K562 (cell line): ENCODE measurements at regions not wholly inside any gene's neighbourhood (a gene's known extent, or its start where the extent isn't known, plus 50 kb on each side); places are given as distances from the start of the nearest gene placed in this dataset.
A peak's percentile ranks its signal among the peaks of the same experiment; 100 is the strongest.

Experiments used
- ATAC-seq: fragments of 200-7000 bp; cut with Tn5 transposase; 3 replicates; pipeline ENCODE4 v1.9.1; 2020; ENCODE audit warnings: moderate library complexity
- BruUV-seq: library from RNA; stranded (reverse); fragments of 400-500 nt; replicated peaks from 2 replicates; lab custom pipeline; 2021; lab: Mats Ljungman, UMichigan
- CTCF ChIA-PET: fragments of 300-600 bp; formaldehyde crosslinking; extraction: SDS; loops from one replicate; lab custom pipeline; 2021; ENCODE audit warnings: low intra/inter-chr PET ratio; lab: Yijun Ruan, JAX
- POLR2A ChIA-PET: fragments of 300-600, 350-650 bp; sonication (Branson Sonifier 250); formaldehyde crosslinking; extraction: SDS; loops from one replicate; lab custom pipeline; 2021; ENCODE audit warnings: antibody characterized with exemption, inconsistent platforms; lab: Yijun Ruan, JAX
- DNase-seq, 4 experiments: peaks; one replicate each; pipeline versions ENCODE4 v3.0.0 to v3.0.0-alpha.2; 2011 to 2018; ENCODE audit warnings: low spot score in 3 of 4, mixed read lengths in 3 of 4; ENCODE audit errors: extremely low read depth in 1 of 4
- FAIRE-seq: peaks from 2 replicates; lab custom pipeline; 2011; peaks lifted over from hg19 to GRCh38; lab: Jason Lieb, UNC
- H2AFZ ChIP-seq: 2 replicates; pipeline ENCODE4 v1.6.0; 2011; ENCODE audit warnings: low read depth, low read length, control low read depth, inconsistent platforms
- H3K27ac ChIP-seq: fragments of 200-600 bp; 3 replicates; pipeline ENCODE4 v1.8.0; 2011; ENCODE audit warnings: low read depth, mild to moderate bottlenecking, control low read depth, inconsistent platforms, low read length, moderate library complexity, mixed read lengths; ENCODE audit errors: extremely low read depth
- H3K27me3 ChIP-seq, 2 experiments: fragments of 300-600 bp in 1 of 2; 2 replicates in 1 of 2; 3 replicates in 1 of 2; pipeline versions ENCODE4 v1.6.0 to v1.8.0; 2011; ENCODE audit warnings: inconsistent platforms in 2 of 2, low read length in 2 of 2, mild to moderate bottlenecking in 1 of 2, mixed read lengths in 1 of 2, moderate library complexity in 1 of 2; ENCODE audit not compliant: control insufficient read depth in 2 of 2, insufficient read depth in 2 of 2
- H3K36me3 ChIP-seq: fragments of 300-600 bp; 3 replicates; pipeline ENCODE4 v1.8.0; 2011; ENCODE audit warnings: mild to moderate bottlenecking, low read length, inconsistent platforms; ENCODE audit not compliant: control insufficient read depth, insufficient read depth
- H3K4me1 ChIP-seq, 2 experiments: fragments of 200-600 bp in 1 of 2; replicated peaks in 1 of 2; 2 replicates in 1 of 2; 3 replicates in 1 of 2; pipeline versions ENCODE4 v1.5.1 to v1.8.0; 2011; ENCODE audit warnings: inconsistent platforms in 2 of 2, low read length in 2 of 2, mild to moderate bottlenecking in 1 of 2, mixed read lengths in 1 of 2, moderate library complexity in 1 of 2; ENCODE audit not compliant: control insufficient read depth in 2 of 2, insufficient read depth in 2 of 2
- H3K4me2 ChIP-seq: 2 replicates; pipeline ENCODE4 v1.6.1; 2011; ENCODE audit warnings: low read length, control low read depth, inconsistent platforms, mixed read lengths; ENCODE audit not compliant: insufficient read depth
- H3K4me3 ChIP-seq: fragments of 200-600 bp; sonication (generic), shearing (Covaris generic); 2 replicates; pipeline ENCODE4 v1.5.1; 2016; ENCODE audit warnings: control low read depth, inconsistent platforms
- H3K79me2 ChIP-seq: fragments of 200-600 bp; 3 replicates; pipeline ENCODE4 v1.8.0; 2011; ENCODE audit warnings: low read length, inconsistent platforms; ENCODE audit not compliant: control insufficient read depth, insufficient read depth
- H3K9ac ChIP-seq, 2 experiments: 2 replicates each; pipeline versions ENCODE4 v1.6.0 to v1.6.1; 2011; ENCODE audit warnings: low read depth in 2 of 2, low read length in 2 of 2, control low read depth in 1 of 2, inconsistent platforms in 1 of 2, mild to moderate bottlenecking in 1 of 2, mixed read lengths in 1 of 2; ENCODE audit not compliant: insufficient read depth in 1 of 2
- H3K9me1 ChIP-seq: one replicate; pipeline ENCODE4 v1.6.0; 2011; ENCODE audit warnings: inconsistent platforms, mild to moderate bottlenecking, low read length, moderate library complexity; ENCODE audit not compliant: control insufficient read depth, insufficient read depth
- H3K9me3 ChIP-seq: replicated peaks from 2 replicates; pipeline ENCODE4 v1.5.1; 2011; ENCODE audit warnings: low read depth, low read length, inconsistent platforms; ENCODE audit not compliant: control insufficient read depth, insufficient read depth
- H4K20me1 ChIP-seq: replicated peaks from 2 replicates; pipeline ENCODE4 v1.6.1; 2011; ENCODE audit warnings: low read length, inconsistent platforms, mixed read lengths; ENCODE audit not compliant: control insufficient read depth, insufficient read depth
- CTBP1 ChIP-seq: fragments of 450-650 bp; IDR thresholded peaks from 2 replicates; pipeline ENCODE4 v1.6.1; 2016; ENCODE audit warnings: borderline replicate concordance
- EHMT2 ChIP-seq: fragments of 450-650 bp; IDR thresholded peaks from 2 replicates; pipeline ENCODE4 v1.6.1; 2018; ENCODE audit warnings: antibody characterized with exemption
- HDAC6 ChIP-seq: IDR thresholded peaks from 2 replicates; pipeline ENCODE4 v1.6.1; 2012; ENCODE audit warnings: low read depth, mild to moderate bottlenecking, control low read depth, inconsistent platforms, low read length, moderate library complexity
- HMG20A ChIP-seq: fragments of 450-650 bp; formaldehyde crosslinking; conservative IDR thresholded peaks from 2 replicates; pipeline ENCODE4 v1.4.0; 2020; ENCODE audit warnings: mild to moderate bottlenecking, mixed read lengths
- OTX1 ChIP-seq: fragments of 450-650 bp; formaldehyde crosslinking; IDR thresholded peaks from 2 replicates; pipeline ENCODE4 v1.4.0; 2022; ENCODE audit warnings: mild to moderate bottlenecking
- PHTF2 ChIP-seq: fragments of 250-450 bp; sonication (Bioruptor Pico); IDR thresholded peaks from 2 replicates; pipeline ENCODE4 v1.5.0; 2021; ENCODE audit warnings: mild to moderate bottlenecking
- TBL1XR1 ChIP-seq, 2 experiments: IDR thresholded peaks; 2 replicates each; pipeline ENCODE4 v1.6.1; 2012; ENCODE audit warnings: improper control_type of control experiment in 2 of 2, low read length in 2 of 2, mild to moderate bottlenecking in 1 of 2
- TEAD4 ChIP-seq, 2 experiments: sonication (generic) in 1 of 2; formaldehyde crosslinking in 1 of 2; IDR thresholded peaks; 2 replicates each; pipeline versions ENCODE4 v1.6.1 to v1.8.0; 2012 to 2022; ENCODE audit warnings: borderline replicate concordance in 1 of 2, inconsistent platforms in 1 of 2, low read length in 1 of 2, mild to moderate bottlenecking in 1 of 2, missing genetic modification reagents in 1 of 2
- WGBS: fragments of 100-300 bp; shearing (Covaris generic); methylation state at CpG from one replicate; pipeline ENCODE4 v1.1.6; 2016; ENCODE audit warnings: low coverage, mixed read lengths; ENCODE audit not compliant: insufficient coverage; ENCODE audit errors: missing lambda C conversion rate; 5-methylcytosine and 5-hydroxymethylcytosine counted together
- in situ Hi-C: fragments of 300-500 bp; cut with MboI; formaldehyde crosslinking; loops from 4 replicates; pipeline ENCODE4 v1.15.0; 2018; ENCODE audit warnings: inconsistent platforms, mixed read lengths
- intact Hi-C: fragments of 100-400 bp; cut with micrococcal nuclease; formaldehyde crosslinking; loops from 2 replicates; pipeline ENCODE4 v1.14.2; 2022

DNA sequence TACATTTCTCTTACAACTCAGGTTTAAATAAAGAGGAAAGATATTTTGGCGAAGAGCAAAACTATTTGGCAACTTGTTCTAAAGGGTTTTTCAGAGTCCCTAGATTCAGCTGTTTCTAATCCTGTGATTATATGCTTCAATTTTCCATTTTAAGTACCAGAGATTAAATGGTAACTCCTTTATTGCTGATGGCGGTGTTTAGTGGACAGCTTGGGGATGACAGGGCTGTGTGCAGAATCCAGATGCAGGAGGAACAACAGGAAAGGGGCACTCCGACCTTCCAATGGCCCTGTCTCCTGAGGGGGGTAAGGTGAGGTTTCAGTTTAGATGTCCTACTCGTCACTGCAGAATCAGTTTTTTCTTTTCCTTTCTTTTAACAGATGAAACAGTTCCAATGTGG is 405.0 kb downstream of the PDCD6IP start:
- no peak overlapping the region for H3K4me2 ChIP-seq
- no TSS peak for BruUV-seq
- no peak for DNase-seq
- 3% methylated on average over 4 of the region's 4 CpGs for WGBS
- H3K4me1 ChIP-seq, result no peaks in the 10 kb centered on the region
- intact Hi-C loops, result no loop called here
- no peaks in the 10 kb centered on the region for H3K9me3 ChIP-seq
- no peak overlapping the region for H2AFZ ChIP-seq
- POLR2A ChIA-PET, result interaction anchor here (1.4 kb wide), 1 partner anchor 9 kb away, joined by 5 read pairs; no protein-coding TSS in a partner anchor
- TF ChIP-seq HDAC6, result no peak
- TF ChIP-seq OTX1 (CRISPR knock-in tag), result no peak
- no peak for TF ChIP-seq PHTF2 (CRISPR knock-in tag)
- no peak for TF ChIP-seq CTBP1
- TF ChIP-seq EHMT2, result no peak
- no peak for TF ChIP-seq TEAD4 (IDR thresholded peaks at IDR 0.05; ENCODE audit: low read length)
- no peak for TF ChIP-seq TEAD4 (CRISPR knock-in tag; IDR thresholded peaks at IDR 0.05; ENCODE audit: borderline replicate concordance)
- TF ChIP-seq HMG20A (CRISPR knock-in tag), result no peak
- no peak for TF ChIP-seq TBL1XR1 (IDR thresholded peaks at IDR 0.05; ENCODE audit: low read length in 2 of 2)
- TF ChIP-seq, all 486 proteins: peak for 0
- Histone ChIP-seq H3K9me1 (no peaks in the 10 kb centered on the region), H3K27ac (no peak overlapping the region), H3K36me3 (no peaks in the 10 kb centered on the region), H3K27me3 (no peaks in the 10 kb centered on the region), H3K79me2 (no peaks in the 10 kb centered on the region), H3K4me3 (no peak overlapping the region), H4K20me1 (no peaks in the 10 kb centered on the region), H3K9ac (no peak overlapping the region)
- CTCF ChIA-PET, result no interaction called here
- in situ Hi-C loops, result no loop called here
- ATAC-seq (peak; percentile 42; the same call in 1 of the 3 replicates), FAIRE-seq (no peak)
